ENCODE measurements at regions not wholly inside any gene's neighbourhood (a gene's known extent, or its start where the extent isn't known, plus 50 kb on each side); places are given as distances from the start of the nearest gene placed in this dataset.

- TF ChIP-seq CTCF (IDR thresholded peaks at IDR 0.05) (no peak), POLR2A (IDR thresholded peaks at IDR 0.05; ENCODE audit: low read depth) (no peak), POLR2AphosphoS5 (IDR thresholded peaks at IDR 0.05) (no peak), EP300 (IDR thresholded peaks at IDR 0.05) (no peak)
These were observed 859.4 kb downstream of the TYW1 start for GRCh38 chr7:67856046-67856445.

Measured in esophagus muscularis mucosa (tissue), 4 donors.